OCI-LY3 (cell line): ENCODE measurements at regions not wholly inside any gene's neighbourhood (a gene's known extent, or its start where the extent isn't known, plus 50 kb on each side); places are given as distances from the start of the nearest gene placed in this dataset.

Source experiments
- EZH2phosphoT487 ChIP-seq: fragments of 200-600 bp; shearing (Covaris generic); IDR thresholded peaks from 2 replicates; pipeline ENCODE4 v1.6.1; 2018; ENCODE audit warnings: antibody characterized with exemption, mixed run types, low read depth
- TF ChIP-seq, protein P1 (sequence below): fragments of 200-600, 300-600 bp; sonication (generic); IDR thresholded peaks from 2 replicates; pipeline ENCODE4 v1.5.1; 2014; ENCODE audit warnings: antibody characterized with exemption, low read length, low read depth

GRCh38 chr1:87515781-87516180 is 187.1 kb downstream of the LMO4 start:
- TF ChIP-seq, protein P1, sequence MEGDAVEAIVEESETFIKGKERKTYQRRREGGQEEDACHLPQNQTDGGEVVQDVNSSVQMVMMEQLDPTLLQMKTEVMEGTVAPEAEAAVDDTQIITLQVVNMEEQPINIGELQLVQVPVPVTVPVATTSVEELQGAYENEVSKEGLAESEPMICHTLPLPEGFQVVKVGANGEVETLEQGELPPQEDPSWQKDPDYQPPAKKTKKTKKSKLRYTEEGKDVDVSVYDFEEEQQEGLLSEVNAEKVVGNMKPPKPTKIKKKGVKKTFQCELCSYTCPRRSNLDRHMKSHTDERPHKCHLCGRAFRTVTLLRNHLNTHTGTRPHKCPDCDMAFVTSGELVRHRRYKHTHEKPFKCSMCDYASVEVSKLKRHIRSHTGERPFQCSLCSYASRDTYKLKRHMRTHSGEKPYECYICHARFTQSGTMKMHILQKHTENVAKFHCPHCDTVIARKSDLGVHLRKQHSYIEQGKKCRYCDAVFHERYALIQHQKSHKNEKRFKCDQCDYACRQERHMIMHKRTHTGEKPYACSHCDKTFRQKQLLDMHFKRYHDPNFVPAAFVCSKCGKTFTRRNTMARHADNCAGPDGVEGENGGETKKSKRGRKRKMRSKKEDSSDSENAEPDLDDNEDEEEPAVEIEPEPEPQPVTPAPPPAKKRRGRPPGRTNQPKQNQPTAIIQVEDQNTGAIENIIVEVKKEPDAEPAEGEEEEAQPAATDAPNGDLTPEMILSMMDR, result no peak
- TF ChIP-seq EZH2phosphoT487, result no peak
